A549 (cell line): ENCODE measurements at regions not wholly inside any gene's neighbourhood (a gene's known extent, or its start where the extent isn't known, plus 50 kb on each side); places are given as distances from the start of the nearest gene placed in this dataset.

Experiments
- ATAC-seq, 2 experiments: fragments of 200-7000 bp in 1 of 2; fragments of >200 bp in 1 of 2; cut with Nextera tagmentation in 1 of 2; cut with Tn5 transposase in 1 of 2; 3 replicates each; pipeline versions ENCODE4 v1.8.0 to v1.9.1; 2018 to 2020; ENCODE audit warnings: mild to moderate bottlenecking in 1 of 2, moderate library complexity in 1 of 2
- CTCF ChIA-PET: fragments of 300-600 bp; sonication (Branson Sonifier 250); formaldehyde crosslinking; extraction: SDS; loops from one replicate; lab custom pipeline; 2021; ENCODE audit warnings: antibody characterized with exemption, inconsistent platforms; lab: Yijun Ruan, JAX
- POLR2A ChIA-PET: fragments of 350-600 bp; formaldehyde crosslinking; extraction: SDS; loops from one replicate; lab custom pipeline; 2021; ENCODE audit warnings: antibody characterized with exemption, inconsistent platforms; lab: Yijun Ruan, JAX
- DNase-seq, 2 experiments: peaks; one replicate each; pipeline versions ENCODE4 v3.0.0 to v3.0.0-alpha.2; 2011 to 2016; ENCODE audit warnings: low read depth in 1 of 2, low spot score in 1 of 2
- FAIRE-seq: peaks from 2 replicates; lab custom pipeline; 2011; peaks lifted over from hg19 to GRCh38; lab: Jason Lieb, UNC
- H3K27ac ChIP-seq, 2 experiments: fragments of >200 bp; sonication (Bioruptor Twin); formaldehyde crosslinking; 3 replicates each; pipeline ENCODE4 v1.5.1; 2016 to 2017
- H3K4me1 ChIP-seq: fragments of >200 bp; sonication (Bioruptor Twin); formaldehyde crosslinking; 3 replicates; pipeline ENCODE4 v1.6.1; 2016
- H3K4me2 ChIP-seq: fragments of >200 bp; sonication (Bioruptor Twin); formaldehyde crosslinking; 3 replicates; pipeline ENCODE4 v1.6.1; 2016
- H3K4me3 ChIP-seq: fragments of >200 bp; sonication (Bioruptor Twin); formaldehyde crosslinking; 3 replicates; pipeline ENCODE4 v1.5.1; 2016
- H3K9me3 ChIP-seq: fragments of >200 bp; sonication (Bioruptor Twin); formaldehyde crosslinking; 3 replicates; pipeline ENCODE4 v1.6.1; 2016
- ATOH8 ChIP-seq: fragments of 250-450 bp; sonication (Bioruptor Pico); IDR thresholded peaks from 2 replicates; pipeline ENCODE4 v1.5.0; 2020; ENCODE audit warnings: low read depth, mild to moderate bottlenecking, moderate library complexity
- BHLHE40 ChIP-seq: IDR thresholded peaks from 2 replicates; pipeline ENCODE4 v1.6.1; 2012; ENCODE audit warnings: low read depth, low read length, inconsistent platforms
- CBX2 ChIP-seq: fragments of 200-600 bp; sonication (generic); IDR thresholded peaks from 2 replicates; pipeline ENCODE4 v1.6.1; 2016; ENCODE audit warnings: low read depth, mild to moderate bottlenecking, borderline replicate concordance
- CBX8 ChIP-seq: fragments of 200-600 bp; sonication (generic); IDR thresholded peaks from 2 replicates; pipeline ENCODE4 v1.6.1; 2016
- CHD4 ChIP-seq: fragments of 200-600 bp; sonication (generic); IDR thresholded peaks from 2 replicates; pipeline ENCODE4 v1.6.1; 2016; ENCODE audit warnings: antibody characterized with exemption, mild to moderate bottlenecking, borderline replicate concordance
- EHF ChIP-seq: fragments of 250-450 bp; sonication (Bioruptor Pico); IDR thresholded peaks from 2 replicates; pipeline ENCODE4 v1.5.0; 2020; ENCODE audit warnings: mild to moderate bottlenecking
- ELK1 ChIP-seq: fragments of 150-350 bp; IDR thresholded peaks from 2 replicates; pipeline ENCODE4 v1.6.1; 2014; ENCODE audit warnings: low read depth, mild to moderate bottlenecking, low read length
- EP300 ChIP-seq, 2 experiments: fragments of >200 bp; sonication (Bioruptor Twin); formaldehyde crosslinking; IDR thresholded peaks; 2 replicates in 1 of 2; 3 replicates in 1 of 2; pipeline ENCODE4 v1.6.1; 2016 to 2017
- FOSB ChIP-seq: fragments of 250-450 bp; sonication (Bioruptor Pico); IDR thresholded peaks from 2 replicates; pipeline ENCODE4 v1.5.0; 2020; ENCODE audit warnings: mild to moderate bottlenecking, moderate library complexity
- FOXS1 ChIP-seq: fragments of 250-450 bp; sonication (Bioruptor Pico); IDR thresholded peaks from 2 replicates; pipeline ENCODE4 v1.5.0; 2020; ENCODE audit warnings: mild to moderate bottlenecking, moderate library complexity
- HDAC2 ChIP-seq: fragments of 200-600 bp; sonication (generic); IDR thresholded peaks from 2 replicates; pipeline ENCODE4 v1.6.1; 2016
- HOXA7 ChIP-seq: fragments of 250-450 bp; sonication (Bioruptor Pico); IDR thresholded peaks from 2 replicates; pipeline ENCODE4 v1.5.0; 2020; ENCODE audit warnings: mild to moderate bottlenecking, moderate library complexity
- JUNB ChIP-seq: fragments of >200 bp; sonication (Bioruptor Twin); formaldehyde crosslinking; IDR thresholded peaks from 2 replicates; pipeline ENCODE4 v1.6.1; 2016
- KDM1A ChIP-seq: fragments of 200-600 bp; sonication (generic); IDR thresholded peaks from 2 replicates; pipeline ENCODE4 v1.6.1; 2016; ENCODE audit warnings: low read depth, mild to moderate bottlenecking
- MAFK ChIP-seq: fragments of 450-650 bp; IDR thresholded peaks from 2 replicates; pipeline ENCODE4 v1.6.1; 2014; ENCODE audit not compliant: partially characterized antibody
- PBX3 ChIP-seq: IDR thresholded peaks from 2 replicates; pipeline ENCODE4 v1.6.1; 2012
- RARB ChIP-seq: fragments of 250-450 bp; sonication (Bioruptor Pico); IDR thresholded peaks from 2 replicates; pipeline ENCODE4 v1.8.0; 2021; ENCODE audit warnings: mild to moderate bottlenecking, moderate library complexity
- RNF2 ChIP-seq: fragments of 200-600 bp; sonication (generic); IDR thresholded peaks from 2 replicates; pipeline ENCODE4 v1.6.1; 2016; ENCODE audit warnings: low read depth, mild to moderate bottlenecking, antibody characterized with exemption, moderate library complexity, borderline replicate concordance
- SREBF2 ChIP-seq: fragments of 450-650 bp; IDR thresholded peaks from 2 replicates; pipeline ENCODE4 v1.6.1; 2014; ENCODE audit warnings: mild to moderate bottlenecking, moderate library complexity
- TFCP2L1 ChIP-seq: fragments of 250-450 bp; sonication (Bioruptor Pico); IDR thresholded peaks from 2 replicates; pipeline ENCODE4 v1.5.0; 2021; ENCODE audit warnings: mild to moderate bottlenecking
- TP53 ChIP-seq: fragments of 250-450 bp; sonication (Bioruptor Pico); IDR thresholded peaks from 2 replicates; pipeline ENCODE4 v1.5.0; 2021; ENCODE audit warnings: mild to moderate bottlenecking, moderate library complexity
- ZFP36 ChIP-seq: fragments of 450-650 bp; IDR thresholded peaks from 2 replicates; pipeline ENCODE4 v1.6.1; 2014; ENCODE audit warnings: borderline replicate concordance; ENCODE audit not compliant: partially characterized antibody
- WGBS: methylation state at CpG from one replicate; pipeline ENCODE4 v1.1.6; 2017; ENCODE audit errors: missing lambda C conversion rate; 5-methylcytosine and 5-hydroxymethylcytosine counted together
- TF ChIP-seq, protein P1 (sequence below): fragments of >200 bp; sonication (Bioruptor Twin); formaldehyde crosslinking; IDR thresholded peaks from 3 replicates; pipeline ENCODE4 v1.6.1; 2016
- TF ChIP-seq, protein P2 (sequence below): IDR thresholded peaks from 2 replicates; pipeline ENCODE4 v1.6.1; 2012
- TF ChIP-seq, protein P3 (sequence below): fragments of 450-650 bp; IDR thresholded peaks from 2 replicates; pipeline ENCODE4 v1.6.1; 2014; ENCODE audit warnings: antibody characterized with exemption

DNA sequence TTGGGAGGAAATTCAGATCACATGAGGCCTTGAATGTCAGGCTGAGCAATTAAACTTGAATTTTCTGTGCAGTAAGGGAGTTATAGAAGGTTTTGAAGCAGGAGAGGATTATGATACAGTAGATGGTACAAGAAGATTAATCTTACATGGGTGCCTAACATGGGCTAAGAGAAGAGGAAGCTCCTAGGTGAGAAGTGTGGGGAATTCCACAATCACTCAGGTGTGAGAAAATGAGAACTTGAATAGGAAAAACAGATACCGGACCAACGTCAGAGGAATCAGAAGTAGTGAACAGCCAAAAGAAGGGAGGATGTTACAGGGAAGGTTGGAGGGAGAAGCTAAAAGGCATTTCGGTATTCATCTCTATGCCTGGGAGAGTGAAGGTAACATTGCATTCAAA, 250.7 kb upstream of the SLC35B3 start (continued):
- TF ChIP-seq, protein P1, sequence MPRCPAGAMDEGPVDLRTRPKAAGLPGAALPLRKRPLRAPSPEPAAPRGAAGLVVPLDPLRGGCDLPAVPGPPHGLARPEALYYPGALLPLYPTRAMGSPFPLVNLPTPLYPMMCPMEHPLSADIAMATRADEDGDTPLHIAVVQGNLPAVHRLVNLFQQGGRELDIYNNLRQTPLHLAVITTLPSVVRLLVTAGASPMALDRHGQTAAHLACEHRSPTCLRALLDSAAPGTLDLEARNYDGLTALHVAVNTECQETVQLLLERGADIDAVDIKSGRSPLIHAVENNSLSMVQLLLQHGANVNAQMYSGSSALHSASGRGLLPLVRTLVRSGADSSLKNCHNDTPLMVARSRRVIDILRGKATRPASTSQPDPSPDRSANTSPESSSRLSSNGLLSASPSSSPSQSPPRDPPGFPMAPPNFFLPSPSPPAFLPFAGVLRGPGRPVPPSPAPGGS: no peak
- TF ChIP-seq CHD4: no peak

DNA sequence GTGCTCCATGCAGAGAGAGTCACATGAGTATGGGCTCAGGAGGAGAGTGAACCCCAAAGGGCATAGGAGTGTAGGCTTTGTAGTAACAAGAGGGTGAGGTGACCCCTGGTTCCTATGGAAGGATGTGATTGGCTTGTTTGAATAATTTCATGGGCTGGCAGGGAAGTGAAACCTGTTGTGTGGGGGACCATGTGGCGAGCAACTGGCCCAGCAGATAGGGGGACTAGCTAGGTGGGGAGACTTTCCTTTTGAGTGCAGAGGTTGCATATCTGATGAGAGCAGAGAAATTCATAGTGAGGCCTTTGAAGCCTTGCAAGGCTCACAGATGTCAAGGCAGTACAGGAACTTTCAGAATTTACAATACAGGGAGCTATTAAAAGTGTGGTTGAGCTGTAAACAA, 247.9 kb upstream of the SLC35B3 start:
- ChIA-PET CTCF (no interaction called here), POLR2A (no interaction called here)
- 0% methylated on average over 1 of the region's 1 CpG for WGBS
- H3K9me3 ChIP-seq: no peaks in the 10 kb centered on the region
- H3K27ac ChIP-seq: no peak overlapping the region
- FAIRE-seq (no peak), DNase-seq (no peak), ATAC-seq (no peak)
- H3K4me2 ChIP-seq: no peak overlapping the region
- H3K4me3 ChIP-seq: no peak overlapping the region
- H3K4me1 ChIP-seq: no peaks in the 10 kb centered on the region
- TF ChIP-seq CBX2 (no peak), SREBF2 (no peak), CBX8 (no peak), FOXS1 (CRISPR knock-in tag) (no peak), RARB (CRISPR knock-in tag) (no peak), RNF2 (no peak), FOSB (no peak), EHF (CRISPR knock-in tag) (no peak), EP300 (IDR thresholded peaks at IDR 0.05) (no peak), TP53 (no peak), JUNB (no peak), ZFP36 (no peak), ATOH8 (CRISPR knock-in tag) (no peak), HDAC2 (no peak)
- TF ChIP-seq, protein P2, sequence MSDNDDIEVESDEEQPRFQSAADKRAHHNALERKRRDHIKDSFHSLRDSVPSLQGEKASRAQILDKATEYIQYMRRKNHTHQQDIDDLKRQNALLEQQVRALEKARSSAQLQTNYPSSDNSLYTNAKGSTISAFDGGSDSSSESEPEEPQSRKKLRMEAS: no peak
- TF ChIP-seq, protein P1: no peak
- TF ChIP-seq, all 56 proteins: peak for 0

DNA sequence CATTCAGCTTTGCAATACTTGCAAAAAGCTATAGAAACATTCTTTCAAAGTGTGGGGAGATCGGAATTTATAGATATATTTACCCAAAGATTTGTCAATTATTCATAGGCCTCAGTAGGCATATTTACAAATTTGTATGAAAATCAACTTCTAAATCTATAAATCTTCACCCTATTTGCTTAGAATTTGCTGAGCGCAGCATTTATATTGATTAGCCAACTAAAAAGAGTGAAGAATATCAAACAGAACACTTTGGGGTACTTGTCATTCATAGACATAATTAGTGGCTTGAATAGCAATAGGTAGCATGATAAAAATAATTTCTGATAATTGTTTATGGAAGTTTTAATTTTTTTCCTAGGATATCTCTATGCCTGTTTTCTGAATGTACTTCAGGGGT, 244.5 kb upstream of the SLC35B3 start:
- FAIRE-seq: no peak

More for the DNA sequence above, 244.5 kb upstream of the SLC35B3 start:
- no peaks in the 10 kb centered on the region for H3K9me3 ChIP-seq
- TF ChIP-seq HOXA7 (CRISPR knock-in tag) (no peak), TFCP2L1 (no peak), KDM1A (no peak), CHD4 (no peak), ELK1 (no peak), PBX3 (no peak), MAFK (peak; percentile 78), BHLHE40 (no peak)
- TF ChIP-seq, protein P3, sequence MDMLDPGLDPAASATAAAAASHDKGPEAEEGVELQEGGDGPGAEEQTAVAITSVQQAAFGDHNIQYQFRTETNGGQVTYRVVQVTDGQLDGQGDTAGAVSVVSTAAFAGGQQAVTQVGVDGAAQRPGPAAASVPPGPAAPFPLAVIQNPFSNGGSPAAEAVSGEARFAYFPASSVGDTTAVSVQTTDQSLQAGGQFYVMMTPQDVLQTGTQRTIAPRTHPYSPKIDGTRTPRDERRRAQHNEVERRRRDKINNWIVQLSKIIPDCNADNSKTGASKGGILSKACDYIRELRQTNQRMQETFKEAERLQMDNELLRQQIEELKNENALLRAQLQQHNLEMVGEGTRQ: no peak
- ATAC-seq (no peak), DNase-seq (no peak)
- H3K4me1 ChIP-seq: no peaks in the 10 kb centered on the region
- H3K27ac ChIP-seq: no peak overlapping the region
- WGBS: 39% methylated on average over 2 of the region's 2 CpGs
- CTCF ChIA-PET: no interaction called here
- no peak overlapping the region for H3K4me3 ChIP-seq
- H3K4me2 ChIP-seq: no peak overlapping the region
- POLR2A ChIA-PET: no interaction called here
